ENCODE measurements at regions not wholly inside any gene's neighbourhood (a gene's known extent, or its start where the extent isn't known, plus 50 kb on each side); places are given as distances from the start of the nearest gene placed in this dataset.

GRCh38 chr6:149136913-149137286 is 180.6 kb upstream of the TAB2 start:
- H3K27me3 ChIP-seq (replicated peaks; ENCODE audit: insufficient read depth) = no peaks in the 10 kb centered on the region
- no peaks in the 10 kb centered on the region for H3K36me3 ChIP-seq
- no peak overlapping the region for H3K4me3 ChIP-seq
- H3K9me3 ChIP-seq = no peaks in the 10 kb centered on the region
- TF ChIP-seq, protein P1, sequence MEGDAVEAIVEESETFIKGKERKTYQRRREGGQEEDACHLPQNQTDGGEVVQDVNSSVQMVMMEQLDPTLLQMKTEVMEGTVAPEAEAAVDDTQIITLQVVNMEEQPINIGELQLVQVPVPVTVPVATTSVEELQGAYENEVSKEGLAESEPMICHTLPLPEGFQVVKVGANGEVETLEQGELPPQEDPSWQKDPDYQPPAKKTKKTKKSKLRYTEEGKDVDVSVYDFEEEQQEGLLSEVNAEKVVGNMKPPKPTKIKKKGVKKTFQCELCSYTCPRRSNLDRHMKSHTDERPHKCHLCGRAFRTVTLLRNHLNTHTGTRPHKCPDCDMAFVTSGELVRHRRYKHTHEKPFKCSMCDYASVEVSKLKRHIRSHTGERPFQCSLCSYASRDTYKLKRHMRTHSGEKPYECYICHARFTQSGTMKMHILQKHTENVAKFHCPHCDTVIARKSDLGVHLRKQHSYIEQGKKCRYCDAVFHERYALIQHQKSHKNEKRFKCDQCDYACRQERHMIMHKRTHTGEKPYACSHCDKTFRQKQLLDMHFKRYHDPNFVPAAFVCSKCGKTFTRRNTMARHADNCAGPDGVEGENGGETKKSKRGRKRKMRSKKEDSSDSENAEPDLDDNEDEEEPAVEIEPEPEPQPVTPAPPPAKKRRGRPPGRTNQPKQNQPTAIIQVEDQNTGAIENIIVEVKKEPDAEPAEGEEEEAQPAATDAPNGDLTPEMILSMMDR (IDR thresholded peaks at IDR 0.05) = no peak
- H3K4me1 ChIP-seq (ENCODE audit: control insufficient read depth in 1 of 2, low read depth in 2 of 2) = no peaks in the 10 kb centered on the region
- no peak for DNase-seq (ENCODE audit: low spot score)
- no peak overlapping the region for H3K27ac ChIP-seq
- ATAC-seq (ENCODE audit: insufficient number of reproducible peaks, low FRiP score, low read depth) = no peak

GRCh38 chr6:149137594-149137993 is 179.9 kb upstream of the TAB2 start:
- no peaks in the 10 kb centered on the region for H3K9me3 ChIP-seq
- ATAC-seq (ENCODE audit: insufficient number of reproducible peaks, low FRiP score, low read depth) (no peak), DNase-seq (ENCODE audit: low spot score) (no peak)
- no peaks in the 10 kb centered on the region for H3K36me3 ChIP-seq
- no peaks in the 10 kb centered on the region for H3K4me1 ChIP-seq (ENCODE audit: control insufficient read depth in 1 of 2, low read depth in 2 of 2)
- H3K27me3 ChIP-seq (replicated peaks; ENCODE audit: insufficient read depth) = no peaks in the 10 kb centered on the region
- no peak overlapping the region for H3K27ac ChIP-seq
- TF ChIP-seq, protein P1 (IDR thresholded peaks at IDR 0.05) = no peak
- H3K4me3 ChIP-seq = no peak overlapping the region

- no peak for ATAC-seq (ENCODE audit: insufficient number of reproducible peaks, low FRiP score, low read depth)
- H3K4me1 ChIP-seq (ENCODE audit: control insufficient read depth in 1 of 2, low read depth in 2 of 2) = no peaks in the 10 kb centered on the region
Measured at GRCh38 chr6:149138089-149138488, 179.4 kb upstream of the TAB2 start.

DNA sequence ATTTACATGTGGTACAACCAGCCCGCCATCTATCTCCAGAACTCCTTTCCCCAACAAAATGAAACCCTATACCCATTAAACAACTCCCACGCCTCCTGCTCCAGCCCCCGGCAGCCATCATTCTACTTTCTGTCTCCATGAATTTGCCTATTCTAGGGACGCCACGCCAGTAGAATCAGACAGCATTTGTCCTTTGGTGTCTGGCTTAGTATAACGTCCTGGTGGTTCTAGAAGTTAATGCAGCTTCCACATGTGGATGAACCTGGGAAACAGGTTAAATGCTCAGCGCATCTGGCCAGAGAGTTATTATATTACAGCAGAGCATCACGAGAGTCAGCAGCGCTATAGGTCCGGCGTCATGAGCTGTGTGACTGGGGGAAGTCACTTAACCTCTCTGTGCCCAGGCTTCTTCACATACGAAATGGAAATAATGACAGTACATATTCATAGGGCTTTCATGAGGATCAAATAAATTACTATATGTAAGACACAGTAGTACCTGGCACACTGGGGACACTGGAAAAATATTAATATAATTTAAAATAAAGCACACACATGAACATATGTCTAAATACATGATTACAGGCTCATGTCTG is 178.7 kb upstream of the TAB2 start:
- no peak for ATAC-seq (ENCODE audit: insufficient number of reproducible peaks, low FRiP score, low read depth)
- Histone ChIP-seq H3K36me3 (no peaks in the 10 kb centered on the region), H3K4me1 (ENCODE audit: control insufficient read depth in 1 of 2, low read depth in 2 of 2) (no peaks in the 10 kb centered on the region), H3K4me3 (no peak overlapping the region), H3K27ac (no peak overlapping the region), H3K27me3 (replicated peaks; ENCODE audit: insufficient read depth) (no peaks in the 10 kb centered on the region), H3K9me3 (no peaks in the 10 kb centered on the region)
- TF ChIP-seq, protein P1 (IDR thresholded peaks at IDR 0.05) = no peak
- no peak for DNase-seq (ENCODE audit: low spot score)

More at GRCh38 chr6:149138089-149138488, 179.4 kb upstream of the TAB2 start:
- DNase-seq (ENCODE audit: low spot score) = no peak
- Histone ChIP-seq H3K36me3 (no peaks in the 10 kb centered on the region), H3K9me3 (no peaks in the 10 kb centered on the region), H3K27ac (no peak overlapping the region), H3K4me3 (no peak overlapping the region), H3K27me3 (replicated peaks; ENCODE audit: insufficient read depth) (no peaks in the 10 kb centered on the region)
- TF ChIP-seq, protein P1 (IDR thresholded peaks at IDR 0.05) = no peak

- ATAC-seq (ENCODE audit: insufficient number of reproducible peaks, low FRiP score, low read depth) (no peak), DNase-seq (ENCODE audit: low spot score) (no peak)
- no peaks in the 10 kb centered on the region for H3K9me3 ChIP-seq
- TF ChIP-seq, protein P1 (IDR thresholded peaks at IDR 0.05) = no peak
- no peaks in the 10 kb centered on the region for H3K4me1 ChIP-seq (ENCODE audit: control insufficient read depth in 1 of 2, low read depth in 2 of 2)
- no peak overlapping the region for H3K4me3 ChIP-seq
- H3K27ac ChIP-seq = no peak overlapping the region
- no peaks in the 10 kb centered on the region for H3K27me3 ChIP-seq (replicated peaks; ENCODE audit: insufficient read depth)
- no peaks in the 10 kb centered on the region for H3K36me3 ChIP-seq
Measured at GRCh38 chr6:149139782-149140136, 177.8 kb upstream of the TAB2 start.

Measured in thoracic aorta (tissue), 2 donors.